GM20431 (cell line): ENCODE measurements at regions not wholly inside any gene's neighbourhood (a gene's known extent, or its start where the extent isn't known, plus 50 kb on each side); places are given as distances from the start of the nearest gene placed in this dataset.

ENCODE experiments used
- in situ Hi-C: fragments of 300-500 bp; cut with MseI, MboI; formaldehyde crosslinking; loops from one replicate; pipeline ENCODE4 v1.15.0; 2020; ENCODE audit warnings: low sequenced_read_pairs; ENCODE audit not compliant: unreplicated experiment

DNA sequence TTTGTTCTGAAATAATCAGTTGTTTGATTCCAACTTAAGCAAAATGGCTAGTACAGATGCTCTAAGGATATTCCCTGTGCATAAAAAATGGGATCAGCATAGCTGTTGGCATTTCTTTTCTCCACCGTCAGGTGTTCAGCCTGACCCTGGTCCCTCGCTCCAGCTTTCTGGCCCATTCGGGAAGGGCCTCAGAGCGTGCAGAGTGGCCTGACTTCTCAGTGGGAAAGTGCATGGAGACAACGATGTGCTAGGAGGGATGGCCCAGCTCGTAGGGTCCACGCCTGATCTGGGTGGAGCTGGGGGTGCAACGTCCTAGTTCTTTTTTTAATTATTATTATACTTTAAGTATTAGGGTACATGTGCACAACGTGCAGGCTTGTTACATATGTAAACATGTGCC is 319.1 kb upstream of the IRX4 start:
- in situ Hi-C loops: no loop called here

DNA sequence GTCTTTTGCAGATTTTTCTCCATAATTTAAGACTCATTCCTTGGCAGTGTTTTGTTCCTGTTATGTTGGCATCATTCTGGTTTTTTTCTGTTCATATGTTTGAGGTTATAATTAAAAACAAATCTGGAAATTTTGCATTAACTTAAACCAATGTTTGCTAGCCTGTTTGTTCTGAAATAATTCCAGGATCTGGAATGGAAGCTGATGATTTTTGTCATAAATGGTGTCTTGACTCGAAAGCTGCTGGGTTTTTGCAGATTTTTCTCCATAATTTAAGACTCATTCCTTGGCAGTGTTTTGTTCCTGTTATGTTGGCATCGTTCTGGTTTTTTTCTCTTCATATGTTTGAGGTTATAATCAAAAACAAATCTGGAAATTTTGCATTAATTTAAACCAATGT is 318.7 kb upstream of the IRX4 start:
- in situ Hi-C loops: no loop called here

DNA sequence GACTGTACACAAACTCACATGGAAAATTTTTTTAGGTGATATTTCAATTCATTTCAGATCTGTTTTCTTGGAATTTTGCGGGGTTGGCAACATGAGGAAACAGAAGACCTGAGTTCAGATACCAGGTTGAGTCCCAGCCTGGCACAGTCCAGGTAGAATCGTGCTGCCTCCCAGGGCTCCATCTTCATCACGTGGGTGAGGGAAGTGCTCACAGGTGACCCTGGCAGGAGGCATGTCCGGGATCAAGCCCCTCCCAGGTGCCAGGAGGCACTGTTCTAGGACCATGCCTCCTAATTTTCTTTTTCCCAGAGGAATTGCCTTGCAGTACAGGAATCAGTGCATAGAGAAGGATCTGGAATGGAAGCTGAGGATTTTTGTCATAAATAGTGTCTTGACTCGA is 318.3 kb upstream of the IRX4 start:
- in situ Hi-C loops: no loop called here

DNA sequence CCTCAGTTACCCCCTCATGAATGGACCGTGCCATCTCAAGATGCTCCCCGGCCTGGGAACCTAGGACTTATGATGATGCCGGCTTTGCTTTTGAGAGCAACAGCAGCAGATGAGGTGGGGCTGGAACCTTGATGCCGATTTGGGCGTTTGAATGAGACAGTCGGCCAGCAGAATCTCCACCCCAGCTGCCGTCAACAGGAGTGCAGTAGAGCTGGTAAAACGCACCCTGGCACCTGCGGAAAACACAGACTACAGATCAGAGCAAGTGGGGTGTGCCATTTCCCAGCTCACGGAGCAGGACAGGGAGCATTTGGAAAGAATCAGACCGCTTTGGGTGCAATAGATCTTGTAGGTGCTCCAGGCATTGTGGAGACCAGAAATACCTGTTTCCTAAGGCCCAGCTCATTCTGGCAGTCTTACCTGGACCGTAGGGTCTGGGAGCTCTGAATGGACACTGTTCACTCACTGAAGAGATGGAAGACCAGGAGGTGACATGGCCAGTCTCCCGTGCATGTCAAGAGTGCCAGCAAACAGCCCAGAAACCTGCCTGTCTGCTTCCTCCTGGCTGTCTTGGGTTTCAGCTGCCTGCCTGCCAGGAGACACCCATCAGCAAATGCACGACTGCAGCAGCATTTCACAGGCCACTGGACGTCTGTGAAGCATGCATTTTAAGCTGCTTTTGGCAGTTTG is 317.7 kb upstream of the IRX4 start:
- in situ Hi-C loops: no loop called here

DNA sequence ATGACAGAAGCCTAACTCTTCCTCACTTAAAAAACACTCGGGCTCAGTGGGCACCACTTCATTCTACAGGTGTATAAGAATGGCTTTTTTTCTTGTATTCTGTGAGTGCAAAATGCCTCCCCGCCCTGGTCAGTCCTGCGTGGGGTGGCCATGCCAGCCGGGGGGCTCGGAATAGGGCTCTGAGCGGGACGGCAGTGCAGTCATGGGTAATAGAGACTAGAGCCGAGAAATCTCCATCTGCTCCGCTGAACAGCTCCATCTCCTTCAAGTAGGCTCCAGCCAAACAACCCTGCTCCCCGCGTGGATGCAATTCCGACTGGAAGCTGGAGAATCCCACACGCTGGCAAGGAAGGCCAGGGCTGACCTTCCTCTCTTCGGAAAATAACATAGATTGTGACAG is 317.0 kb upstream of the IRX4 start:
- in situ Hi-C loops: no loop called here

DNA sequence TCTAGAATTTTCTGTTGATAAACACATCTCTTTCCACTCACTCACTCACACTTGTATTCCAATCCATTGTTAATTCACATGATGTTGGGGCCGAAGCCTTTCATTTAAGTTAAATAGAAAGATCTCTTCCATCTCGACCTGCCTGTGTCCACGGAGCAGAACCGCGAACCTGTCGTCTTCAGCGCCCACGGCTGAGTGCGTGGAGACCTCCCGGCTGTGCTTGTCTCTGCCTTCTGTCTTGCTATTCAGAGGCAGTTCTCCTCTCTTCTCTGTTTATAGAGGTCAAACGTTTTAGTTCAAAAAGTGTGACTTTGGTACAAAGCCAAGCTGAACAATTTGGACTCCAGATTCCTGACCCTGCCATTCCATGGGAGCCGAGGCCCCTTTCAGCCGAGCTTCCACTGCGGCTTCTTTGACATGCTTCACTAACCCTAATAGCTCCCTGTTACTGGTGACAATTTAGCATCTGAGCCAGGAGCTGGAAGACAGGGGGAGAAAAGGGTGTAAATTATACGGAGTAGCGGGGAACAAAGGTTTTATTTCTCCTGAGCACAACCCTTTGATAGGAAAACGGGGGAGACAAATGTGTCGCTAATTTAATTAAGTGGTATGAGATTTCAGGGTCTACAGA is 314.4 kb upstream of the IRX4 start:
- in situ Hi-C loops: no loop called here

DNA sequence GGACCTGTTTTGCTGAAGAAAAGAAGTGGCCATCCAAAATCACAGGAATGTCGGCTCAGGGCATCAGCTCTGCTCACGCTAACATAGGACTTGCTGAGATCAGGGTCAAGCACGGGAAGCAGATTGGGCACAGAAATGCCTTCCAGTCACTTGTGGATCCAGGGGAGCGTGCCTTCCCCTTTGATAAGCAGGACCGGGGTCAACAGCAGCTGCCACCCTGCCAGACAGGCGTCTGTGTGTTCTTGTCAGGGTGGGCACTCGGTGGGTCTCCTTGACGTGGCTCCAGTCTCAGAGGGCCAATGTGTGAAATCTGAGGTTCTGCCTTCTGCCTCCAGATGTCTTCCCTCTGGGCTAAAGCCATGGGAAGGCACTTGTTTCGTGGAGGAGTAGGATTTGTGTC is 313.7 kb upstream of the IRX4 start:
- in situ Hi-C loops: no loop called here

DNA sequence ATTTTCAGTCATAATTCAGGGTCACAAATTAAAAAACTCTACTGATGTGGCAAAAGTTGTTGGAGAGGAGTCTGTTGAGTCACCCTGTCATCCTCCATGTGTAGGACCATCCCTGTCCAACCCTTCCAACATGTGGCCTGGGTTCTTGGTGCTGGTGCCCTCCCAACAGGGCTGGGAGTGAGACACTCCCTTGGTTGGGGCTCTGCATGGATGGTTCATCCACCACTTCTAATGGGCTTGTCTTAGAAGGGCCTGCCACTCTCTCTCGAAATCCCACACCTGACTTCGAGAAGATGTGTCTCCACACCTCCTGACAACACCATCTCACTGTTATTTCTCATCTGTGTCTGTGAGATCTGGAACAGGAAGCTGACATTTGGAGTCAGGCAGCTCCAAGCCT is 312.2 kb upstream of the IRX4 start:
- in situ Hi-C loops: no loop called here

DNA sequence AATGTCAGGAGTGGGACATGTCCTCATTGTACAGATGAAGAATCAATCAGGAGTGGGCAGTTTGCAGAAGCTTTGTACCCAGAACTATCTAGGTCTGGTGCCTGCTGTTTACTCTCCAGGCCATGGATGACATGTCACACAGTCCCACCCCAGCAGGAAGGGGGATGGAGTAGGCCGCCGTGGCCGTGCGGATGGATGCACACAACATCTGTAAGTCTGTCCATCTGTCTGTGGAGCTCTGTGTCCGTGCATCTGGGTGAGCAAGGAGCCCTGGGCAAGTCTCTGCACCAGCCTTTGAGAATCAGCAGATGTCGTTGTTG is 311.5 kb upstream of the IRX4 start:
- in situ Hi-C loops: no loop called here

DNA sequence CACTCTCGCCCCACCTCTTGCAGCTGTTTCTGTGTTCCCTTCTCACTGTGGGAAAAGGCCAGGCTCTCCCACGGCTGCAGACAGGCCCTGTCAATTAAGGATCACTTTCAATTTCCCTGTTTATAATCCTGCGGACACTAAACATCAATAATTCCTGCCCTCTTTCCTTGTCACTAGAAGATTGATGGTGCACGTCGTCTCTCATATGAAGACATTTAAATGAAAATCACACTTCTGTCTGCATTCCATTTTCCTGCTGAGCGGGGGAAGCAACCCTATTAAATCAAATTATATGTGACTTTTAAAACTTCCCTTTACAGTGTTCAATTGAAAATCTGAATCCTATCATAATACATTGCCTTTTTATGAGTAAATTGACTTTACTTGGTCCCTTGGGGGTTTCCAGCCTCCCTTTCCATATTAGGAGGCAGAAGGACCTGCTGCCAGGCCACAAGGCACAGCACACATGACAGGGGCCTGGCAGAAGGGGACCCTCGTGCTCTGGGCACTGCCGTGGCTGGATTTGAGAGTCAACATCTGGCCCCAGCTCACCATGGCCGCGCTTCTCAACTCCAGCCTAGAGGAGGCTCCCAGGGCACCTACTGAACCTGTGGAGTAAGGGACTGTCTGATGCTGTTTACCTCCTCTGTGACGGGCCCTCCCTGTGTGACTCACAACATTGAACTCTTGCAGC is 311.0 kb upstream of the IRX4 start:
- in situ Hi-C loops: no loop called here

DNA sequence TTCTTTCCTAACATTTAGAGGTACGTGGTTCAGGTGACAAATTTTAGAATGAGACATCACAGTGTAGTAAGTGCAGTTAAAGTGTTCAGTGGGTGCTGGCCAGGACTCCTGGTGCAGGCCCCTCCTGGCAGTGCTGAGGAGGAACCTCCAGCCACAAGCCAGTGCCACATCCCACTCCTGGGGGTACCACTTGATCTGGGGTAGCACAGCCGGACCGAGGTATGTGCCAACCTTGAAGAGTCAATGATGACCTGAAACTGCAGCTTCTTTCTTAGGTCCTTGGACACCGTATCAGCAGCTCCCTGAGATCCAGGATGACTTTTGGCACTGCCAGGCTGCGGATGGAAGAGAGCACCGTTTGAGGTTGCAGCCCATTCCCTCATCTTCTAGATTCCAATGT is 310.4 kb upstream of the IRX4 start:
- in situ Hi-C loops: no loop called here

DNA sequence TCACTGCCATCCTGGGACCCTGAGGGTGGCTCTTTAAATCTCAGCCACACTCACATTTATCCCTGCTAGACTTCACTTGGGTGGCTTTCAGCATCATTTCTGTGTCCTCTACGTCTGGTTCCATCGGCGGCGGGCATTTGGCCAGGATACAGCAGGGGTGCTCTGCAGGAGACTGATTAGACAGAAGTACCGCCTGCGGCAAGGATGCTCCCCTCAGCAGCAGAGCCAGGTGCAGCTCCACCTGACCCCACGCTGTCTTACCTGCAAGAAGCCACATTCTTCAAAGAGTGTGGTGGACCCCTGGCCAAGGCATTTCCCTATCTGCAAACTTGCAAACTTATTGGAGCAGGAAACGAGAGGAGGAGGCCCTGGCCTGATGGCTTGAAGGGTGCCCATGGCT is 309.8 kb upstream of the IRX4 start:
- in situ Hi-C loops: no loop called here

DNA sequence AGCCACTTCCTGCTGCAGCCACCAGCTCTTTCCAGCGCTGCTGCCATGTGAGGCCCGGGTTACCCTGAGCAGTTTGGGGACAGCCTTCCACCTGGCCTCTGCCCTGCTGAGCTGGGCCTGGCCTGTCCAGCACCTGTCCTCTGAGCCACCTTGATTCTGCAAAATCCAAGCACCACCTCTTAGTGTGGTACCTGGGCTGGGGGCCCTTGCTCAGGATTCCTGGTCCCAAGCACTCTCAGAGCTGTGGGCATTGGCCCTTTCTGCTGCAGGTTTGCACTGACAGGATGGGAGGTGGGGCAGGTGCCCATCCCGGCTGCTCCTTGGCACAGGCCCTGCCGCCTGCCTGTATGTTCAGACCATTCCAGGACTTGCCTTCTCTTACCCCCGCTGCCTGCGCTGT is 309.2 kb upstream of the IRX4 start:
- in situ Hi-C loops: no loop called here

DNA sequence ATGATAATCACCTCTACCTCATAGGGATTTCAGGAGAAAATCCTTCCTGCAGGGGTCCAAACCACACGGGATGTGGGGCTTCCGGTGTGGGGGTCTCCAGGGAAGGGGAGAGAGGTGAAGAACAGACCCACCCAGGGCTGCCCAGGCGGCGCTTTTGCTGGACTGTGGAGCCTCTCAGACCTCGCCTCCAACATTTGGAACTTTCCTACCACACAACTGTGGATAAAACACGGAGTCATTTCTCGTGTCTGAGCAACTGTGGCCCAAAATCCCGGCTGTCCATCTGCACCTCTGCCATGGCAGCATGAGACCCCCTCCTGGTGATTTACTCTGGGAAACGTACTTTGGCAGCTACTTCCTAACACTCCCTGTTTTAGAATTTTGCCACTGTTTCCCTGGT is 307.8 kb upstream of the IRX4 start:
- in situ Hi-C loops: no loop called here

DNA sequence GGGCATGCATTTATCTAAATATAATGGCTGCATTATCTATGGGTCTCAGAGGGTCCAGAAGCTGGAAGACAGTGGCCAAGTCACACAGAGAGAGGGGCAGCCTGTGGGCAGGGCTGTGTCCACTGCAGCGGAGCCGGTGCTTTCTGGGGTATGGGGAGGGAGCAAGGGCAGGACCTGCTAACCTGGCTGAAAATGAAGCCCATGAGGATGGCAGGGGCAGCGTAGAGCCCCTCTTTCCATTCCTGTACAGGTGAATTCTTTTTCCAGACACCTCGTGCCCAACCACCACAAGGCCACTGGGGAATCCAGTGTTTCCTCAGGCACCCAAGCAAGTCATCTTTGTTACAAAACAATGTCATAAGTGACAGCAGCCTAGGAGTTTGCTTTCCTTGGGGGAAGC is 305.9 kb upstream of the IRX4 start:
- in situ Hi-C loops: no loop called here

DNA sequence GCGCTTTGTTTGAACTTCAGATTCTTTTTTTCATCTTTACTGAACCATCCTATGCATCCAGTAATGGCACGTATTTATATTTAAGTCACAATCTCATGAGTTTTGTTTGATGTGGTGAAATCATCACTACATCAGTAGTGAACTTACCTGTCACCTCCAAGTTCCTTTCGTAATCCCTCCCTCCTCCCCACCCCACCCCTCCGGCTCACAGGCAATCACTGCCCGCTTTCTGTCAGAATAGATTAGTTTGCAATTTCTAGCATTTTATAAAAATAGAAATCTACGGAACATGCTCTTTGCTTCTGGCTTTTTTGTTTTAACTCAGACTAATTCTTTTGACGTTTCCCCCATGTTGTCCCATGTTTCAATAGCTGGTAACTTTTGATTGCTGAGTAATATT is 305.4 kb upstream of the IRX4 start:
- in situ Hi-C loops: no loop called here

DNA sequence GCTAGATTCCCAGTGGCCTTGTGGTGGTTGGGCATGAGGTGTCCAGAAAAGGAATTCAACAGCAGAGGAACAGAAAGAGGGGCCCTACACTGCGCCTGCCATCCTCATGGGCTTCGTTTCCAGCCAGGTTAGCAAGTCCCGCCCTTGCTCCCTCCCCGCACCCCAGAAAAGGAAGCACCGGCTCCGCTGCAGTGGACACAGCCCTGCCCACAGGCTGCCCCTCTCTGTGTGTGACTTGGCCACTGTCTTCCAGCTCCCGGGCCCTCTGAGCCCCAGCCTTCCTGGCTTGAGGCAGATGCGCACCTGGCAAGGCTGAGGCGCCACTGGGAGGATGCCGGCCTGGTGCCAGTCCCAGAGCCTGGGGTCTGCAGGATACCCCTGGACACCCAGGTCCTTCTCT is 305.0 kb upstream of the IRX4 start:
- in situ Hi-C loops: no loop called here

DNA sequence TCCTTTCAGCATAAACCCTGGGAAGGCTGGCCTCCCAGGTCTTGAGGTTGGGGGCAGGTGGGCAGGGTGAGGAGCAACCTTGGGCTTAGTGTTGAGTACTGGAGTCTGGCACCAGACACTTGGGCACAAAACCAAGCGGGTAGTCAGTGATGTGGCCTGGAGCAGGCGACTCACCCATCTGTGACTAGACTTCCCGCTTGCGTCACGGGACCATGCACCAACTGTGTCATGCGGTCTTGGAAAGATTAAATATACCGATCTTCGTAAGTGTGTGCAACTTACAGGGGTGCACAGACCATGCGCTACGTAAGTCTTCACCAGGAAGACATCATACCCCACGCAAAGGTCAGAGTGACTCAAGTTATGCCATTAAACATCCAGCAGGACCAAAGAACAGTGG is 304.4 kb upstream of the IRX4 start:
- in situ Hi-C loops: no loop called here

DNA sequence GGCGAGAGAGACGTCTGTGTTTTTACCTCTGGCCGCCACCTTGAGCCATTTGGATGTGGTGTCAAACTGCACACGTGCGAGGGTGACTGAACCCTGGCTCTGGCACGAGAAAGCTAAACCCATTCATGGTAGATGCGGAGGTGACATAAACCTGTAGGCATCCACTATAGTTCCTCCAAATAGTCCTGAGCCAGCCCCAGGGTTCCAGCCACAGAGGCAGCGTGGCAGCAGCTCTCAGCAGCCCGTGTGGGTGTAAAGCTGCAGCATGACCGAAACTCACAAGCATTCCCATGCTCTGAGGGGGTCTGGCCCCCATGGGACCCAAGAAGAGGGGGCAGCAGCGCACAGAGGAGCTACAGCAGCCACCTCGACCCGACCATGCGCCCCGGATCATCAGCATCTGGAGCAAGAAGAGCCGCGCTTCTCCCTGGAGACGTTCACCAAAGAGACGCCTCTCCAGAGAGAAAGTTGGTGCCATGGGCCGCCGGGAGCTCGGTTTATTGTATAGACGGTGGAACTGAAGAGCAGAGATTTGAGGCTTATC is 303.8 kb upstream of the IRX4 start:
- in situ Hi-C loops: no loop called here

DNA sequence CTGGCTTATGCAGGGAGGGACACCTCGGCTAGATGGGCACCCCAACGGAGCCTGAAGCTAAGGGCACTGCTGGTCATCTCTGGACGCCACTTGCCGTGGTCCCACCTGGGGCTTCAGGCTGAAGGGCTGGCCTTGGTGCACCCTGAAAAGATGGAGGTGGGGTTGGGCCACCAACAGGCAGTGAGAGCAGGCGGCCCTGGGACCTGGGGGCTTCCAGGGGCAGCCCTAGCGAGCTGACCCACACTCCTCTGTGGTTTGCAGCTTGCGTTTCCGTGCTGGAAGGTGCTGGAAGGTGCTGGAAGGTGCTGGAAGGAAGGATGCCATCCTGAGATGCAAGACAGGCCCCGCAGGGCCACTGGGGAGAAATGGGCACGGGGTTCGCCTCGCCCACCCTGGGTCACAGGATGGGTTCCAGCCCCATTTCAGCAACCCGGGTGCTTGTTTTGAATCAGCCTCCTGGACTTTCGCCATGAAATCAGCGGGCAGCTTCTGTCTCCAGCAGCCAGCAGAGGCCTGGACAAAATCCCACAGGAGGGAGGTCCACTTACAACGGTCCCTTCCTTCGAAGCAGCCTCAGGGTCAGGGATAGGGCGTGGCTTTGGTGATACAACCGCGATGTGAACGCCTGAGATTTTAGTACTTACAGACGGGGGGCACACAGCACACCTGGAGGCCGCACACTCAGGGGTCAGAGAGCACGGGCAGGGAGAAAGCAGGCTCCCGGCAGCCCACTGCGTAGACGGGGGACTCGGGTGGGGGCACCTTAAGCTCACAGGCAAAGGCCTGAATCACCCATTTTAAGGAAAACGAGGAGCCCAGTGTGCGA is 303.1 kb upstream of the IRX4 start:
- in situ Hi-C loops: no loop called here
